Germinal center (tissue), 1 donor: ENCODE measurements at regions not wholly inside any gene's neighbourhood (a gene's known extent, or its start where the extent isn't known, plus 50 kb on each side); places are given as distances from the start of the nearest gene placed in this dataset.
"Not testable (repeated sequence)": the region's sequence is repeated elsewhere in the genome, so short reads cannot be mapped to it uniquely, and the experiment has no call there.

Experiments used
- DNase-seq: peaks from one replicate; pipeline ENCODE4 v3.0.0; 2012; ENCODE audit warnings: mixed read lengths, low spot score

- no peak for DNase-seq
Observed at GRCh38 chr4:123217664-123218063, 178.9 kb upstream of the SPRY1 start.

- no peak for DNase-seq
Observed at GRCh38 chr4:123218981-123219380, 177.6 kb upstream of the SPRY1 start.

- DNase-seq: no peak
Observed at GRCh38 chr4:123229286-123229685, 167.3 kb upstream of the SPRY1 start.

GRCh38 chr4:123230061-123230460 is 166.5 kb upstream of the SPRY1 start:
- no peak for DNase-seq

GRCh38 chr4:123232439-123232838 is 164.2 kb upstream of the SPRY1 start:
- DNase-seq: no peak

- no peak for DNase-seq
Observed at GRCh38 chr4:123233136-123233768, 163.3 kb upstream of the SPRY1 start.

GRCh38 chr4:123234955-123235354 is 161.6 kb upstream of the SPRY1 start:
- no peak for DNase-seq

GRCh38 chr4:123235431-123235830 is 161.2 kb upstream of the SPRY1 start:
- DNase-seq: no peak

- no peak for DNase-seq
Observed at GRCh38 chr4:123236606-123237005, 160.0 kb upstream of the SPRY1 start.

- DNase-seq: not testable (repeated sequence)
Observed at GRCh38 chr4:123240286-123240685, 156.3 kb upstream of the SPRY1 start.

GRCh38 chr4:123243220-123243619 is 153.4 kb upstream of the SPRY1 start:
- DNase-seq: not testable (repeated sequence)

- DNase-seq: no peak
Observed at GRCh38 chr4:123244137-123244536, 152.5 kb upstream of the SPRY1 start.

- no peak for DNase-seq
Observed at GRCh38 chr4:123246085-123246484, 150.5 kb upstream of the SPRY1 start.

- DNase-seq: no peak
Observed at GRCh38 chr4:123248085-123248659, 148.4 kb upstream of the SPRY1 start.

- no peak for DNase-seq
Observed at GRCh38 chr4:123249821-123250220, 146.8 kb upstream of the SPRY1 start.

GRCh38 chr4:123250843-123251242 is 145.8 kb upstream of the SPRY1 start:
- no peak for DNase-seq

- no peak for DNase-seq
Observed at GRCh38 chr4:123255971-123256370, 140.6 kb upstream of the SPRY1 start.

GRCh38 chr4:123256901-123257300 is 139.7 kb upstream of the SPRY1 start:
- DNase-seq: no peak

- no peak for DNase-seq
Observed at GRCh38 chr4:123257591-123257990, 139.0 kb upstream of the SPRY1 start.

GRCh38 chr4:123259676-123260646 is 136.6 kb upstream of the SPRY1 start:
- DNase-seq: no peak

GRCh38 chr4:123260653-123261052 is 135.9 kb upstream of the SPRY1 start:
- no peak for DNase-seq

GRCh38 chr4:123262080-123262479 is 134.5 kb upstream of the SPRY1 start:
- no peak for DNase-seq

- no peak for DNase-seq
Observed at GRCh38 chr4:123265443-123265842, 131.2 kb upstream of the SPRY1 start.
